HFF-Myc (cell line): ENCODE measurements at regions not wholly inside any gene's neighbourhood (a gene's known extent, or its start where the extent isn't known, plus 50 kb on each side); places are given as distances from the start of the nearest gene placed in this dataset.

ENCODE experiments used
- DNase-seq: peaks from one replicate; pipeline ENCODE4 v3.0.0-alpha.2; 2011; ENCODE audit warnings: low read depth; ENCODE audit errors: extremely low read depth
- H3K4me3 ChIP-seq: replicated peaks from 2 replicates; pipeline ENCODE4 v1.5.1; 2011; ENCODE audit warnings: low read depth, mild to moderate bottlenecking, control low read depth, low read length
- CTCF ChIP-seq: IDR thresholded peaks from 2 replicates; pipeline ENCODE4 v1.5.1; 2012; ENCODE audit warnings: mild to moderate bottlenecking, low read depth, low read length, control low read depth; ENCODE audit errors: missing control alignments

- no peak for TF ChIP-seq CTCF
- no peak for DNase-seq
- no peak overlapping the region for H3K4me3 ChIP-seq
These were observed 414.6 kb downstream of the ZNF516 start for GRCh38 chr18:76080430-76080829.

- no peak overlapping the region for H3K4me3 ChIP-seq
- TF ChIP-seq CTCF = no peak
These were observed 419.3 kb downstream of the ZNF516 start for GRCh38 chr18:76075777-76076176.

GRCh38 chr18:76064998-76065397, 430.0 kb downstream of the ZNF516 start:
- H3K4me3 ChIP-seq = no peak overlapping the region
- no peak for TF ChIP-seq CTCF
- DNase-seq = no peak

More at GRCh38 chr18:76075777-76076176, 419.3 kb downstream of the ZNF516 start:
- DNase-seq = no peak

GRCh38 chr18:76058146-76058545, 436.9 kb downstream of the ZNF516 start:
- TF ChIP-seq CTCF = no peak
- H3K4me3 ChIP-seq = no peak overlapping the region
- DNase-seq = no peak

GRCh38 chr18:76057386-76057785, 437.7 kb downstream of the ZNF516 start:
- H3K4me3 ChIP-seq = no peak overlapping the region
- no peak for DNase-seq
- TF ChIP-seq CTCF = no peak

- TF ChIP-seq CTCF = no peak
- DNase-seq = no peak
- no peak overlapping the region for H3K4me3 ChIP-seq
These were observed 438.5 kb downstream of the ZNF516 start for GRCh38 chr18:76056471-76057110.

GRCh38 chr18:76055578-76055977, 439.5 kb downstream of the ZNF516 start:
- no peak for DNase-seq
- no peak overlapping the region for H3K4me3 ChIP-seq
- TF ChIP-seq CTCF = no peak
